ENCODE measurements at regions not wholly inside any gene's neighbourhood (a gene's known extent, or its start where the extent isn't known, plus 50 kb on each side); places are given as distances from the start of the nearest gene placed in this dataset.

DNA sequence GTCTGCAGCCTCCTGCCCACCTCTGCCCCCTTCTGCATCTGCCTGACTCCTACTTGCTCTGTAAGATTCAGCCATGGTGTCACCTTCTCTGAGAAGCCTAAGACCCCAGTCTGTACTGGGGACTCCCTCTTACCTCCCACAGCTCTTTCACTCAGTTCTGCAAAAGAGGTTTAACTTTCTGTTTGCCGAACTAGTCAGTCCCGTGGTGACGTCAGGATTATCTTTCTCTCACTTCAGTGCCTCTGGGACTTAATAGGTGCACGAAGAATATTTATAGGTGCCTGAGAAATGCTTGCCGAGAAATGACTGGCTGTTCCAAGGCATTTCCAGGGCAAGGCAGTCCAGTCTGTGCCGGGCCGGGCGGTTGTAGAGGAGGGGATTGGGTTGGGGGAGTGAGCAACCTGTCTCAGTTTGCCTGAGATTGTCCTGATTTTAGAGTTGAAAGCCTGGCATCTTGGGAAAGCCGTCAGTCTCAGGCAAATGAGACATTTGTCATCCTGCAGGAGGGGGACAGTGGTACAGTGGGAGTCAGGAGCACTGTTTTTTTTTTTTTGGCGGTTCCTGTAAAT, 227.5 kb upstream of the NPVF start:
- H3K4me1 Mint-ChIP-seq (ENCODE audit: low read depth), result no peaks in the 10 kb centered on the region
- no peak for DNase-seq
- H3K9me3 Mint-ChIP-seq, result peaks cover 19% of the 10 kb centered on the region
- no peak overlapping the region for H3K4me3 Mint-ChIP-seq
- no peaks in the 10 kb centered on the region; the same call in 1 of the 2 replicates for H3K36me3 Mint-ChIP-seq (ENCODE audit: low read depth)
- no peaks in the 10 kb centered on the region; the same call in 1 of the 2 replicates for H3K27me3 Mint-ChIP-seq (ENCODE audit: insufficient read depth)
- TF ChIP-seq CTCF (IDR thresholded peaks at IDR 0.05), result no peak
- H3K27ac Mint-ChIP-seq, result no peak overlapping the region

DNA sequence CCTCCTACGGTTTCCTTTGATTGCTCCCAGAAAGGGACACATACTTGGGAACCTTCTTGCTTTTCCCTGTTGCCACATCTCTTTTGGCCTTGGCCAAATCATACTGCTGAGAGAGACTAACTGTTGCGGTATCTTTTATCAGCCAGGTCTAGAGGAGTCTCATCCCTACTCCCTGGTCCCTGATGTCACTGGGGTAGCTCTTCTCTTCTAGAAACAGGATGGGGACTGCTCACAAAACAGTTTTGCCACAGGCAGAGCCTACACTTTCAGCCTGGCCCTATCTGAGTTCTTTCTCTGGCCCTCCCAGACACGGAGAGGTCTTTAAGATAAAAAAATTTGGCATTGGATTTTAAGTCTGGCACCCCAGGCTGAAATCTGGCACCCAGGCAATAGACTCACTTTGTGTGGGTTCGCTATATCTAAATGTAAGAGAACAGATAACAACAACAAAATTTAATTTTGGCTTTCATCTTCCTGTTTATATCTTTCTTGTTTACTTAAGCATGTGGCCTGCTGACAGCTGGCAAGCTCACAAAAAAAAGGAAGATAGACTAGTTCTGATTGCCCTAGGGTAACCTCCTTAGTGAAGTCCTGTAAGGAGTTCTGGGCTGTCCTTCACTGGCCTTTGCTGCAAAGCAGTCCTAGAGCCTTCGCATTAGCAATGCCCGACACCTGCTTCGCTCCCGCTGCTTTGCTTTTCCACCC, 228.3 kb upstream of the NPVF start:
- no peak for TF ChIP-seq CTCF (IDR thresholded peaks at IDR 0.05)
- peaks cover 22% of the 10 kb centered on the region for H3K9me3 Mint-ChIP-seq
- H3K27me3 Mint-ChIP-seq (ENCODE audit: insufficient read depth), result no peaks in the 10 kb centered on the region; the same call in 1 of the 2 replicates
- H3K4me1 Mint-ChIP-seq (ENCODE audit: low read depth), result no peaks in the 10 kb centered on the region
- no peaks in the 10 kb centered on the region; the same call in 1 of the 2 replicates for H3K36me3 Mint-ChIP-seq (ENCODE audit: low read depth)
- H3K4me3 Mint-ChIP-seq, result no peak overlapping the region
- H3K27ac Mint-ChIP-seq, result no peak overlapping the region
- DNase-seq, result no peak

GRCh38 chr7:25459057-25459456, 230.8 kb upstream of the NPVF start:
- TF ChIP-seq CTCF (IDR thresholded peaks at IDR 0.05), result no peak
- H3K9me3 Mint-ChIP-seq, result peaks cover 27% of the 10 kb centered on the region; the same call in 1 of the 2 replicates
- no peak overlapping the region for H3K4me3 Mint-ChIP-seq
- H3K4me1 Mint-ChIP-seq (ENCODE audit: low read depth), result no peaks in the 10 kb centered on the region
- no peak for DNase-seq
- no peak overlapping the region for H3K27ac Mint-ChIP-seq
- H3K27me3 Mint-ChIP-seq (ENCODE audit: insufficient read depth), result no peaks in the 10 kb centered on the region; the same call in 1 of the 2 replicates
- no peaks in the 10 kb centered on the region; the same call in 1 of the 2 replicates for H3K36me3 Mint-ChIP-seq (ENCODE audit: low read depth)

DNA sequence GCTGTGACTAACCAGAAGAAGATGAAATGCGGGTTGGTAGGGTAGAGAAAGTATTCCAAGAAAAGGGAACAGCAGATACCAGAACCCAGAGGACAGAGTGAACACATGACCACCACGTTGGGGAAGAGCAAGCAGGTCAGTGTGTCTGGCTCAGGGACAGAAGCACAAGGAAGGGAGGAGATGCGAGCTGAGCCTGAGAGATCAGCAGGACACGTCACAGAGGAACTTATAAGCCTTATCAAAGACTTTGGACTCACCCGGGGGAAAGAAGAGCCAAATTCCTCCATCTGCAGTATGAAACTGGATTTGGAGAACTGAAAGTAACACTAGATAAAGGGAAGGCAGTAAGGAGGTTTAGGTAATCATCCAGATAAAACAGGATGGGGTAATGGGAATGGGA, 232.1 kb upstream of the NPVF start:
- H3K9me3 Mint-ChIP-seq, result peaks cover 16% of the 10 kb centered on the region
- TF ChIP-seq CTCF (IDR thresholded peaks at IDR 0.05), result no peak
- no peak overlapping the region for H3K27ac Mint-ChIP-seq
- no peaks in the 10 kb centered on the region for H3K27me3 Mint-ChIP-seq (ENCODE audit: insufficient read depth)
- DNase-seq, result no peak
- H3K36me3 Mint-ChIP-seq (ENCODE audit: low read depth), result no peaks in the 10 kb centered on the region; the same call in 1 of the 2 replicates
- H3K4me1 Mint-ChIP-seq (ENCODE audit: low read depth), result no peaks in the 10 kb centered on the region
- H3K4me3 Mint-ChIP-seq, result no peak overlapping the region

DNA sequence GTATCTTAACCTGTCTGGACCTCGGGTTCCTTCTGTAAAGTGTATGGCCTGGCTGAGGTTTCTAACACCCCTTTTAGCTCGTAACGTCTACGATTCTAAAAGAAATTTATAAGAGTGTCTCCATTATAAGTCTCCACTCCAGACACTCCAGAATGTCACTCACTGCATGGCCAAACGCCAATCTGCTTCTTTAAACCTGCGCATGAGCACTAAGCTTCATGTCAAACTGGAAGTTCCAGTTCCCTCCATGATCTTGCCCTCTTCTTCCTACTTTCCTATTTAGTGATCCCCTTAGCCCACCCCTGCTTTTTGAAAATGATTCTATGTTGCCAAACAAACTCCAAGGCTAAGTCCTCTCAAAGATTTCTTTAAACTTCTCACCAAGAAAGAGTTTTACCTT, 241.4 kb upstream of the NPVF start:
- H3K4me1 Mint-ChIP-seq (ENCODE audit: low read depth), result no peaks in the 10 kb centered on the region
- H3K27me3 Mint-ChIP-seq (ENCODE audit: insufficient read depth), result no peaks in the 10 kb centered on the region
- no peak overlapping the region for H3K27ac Mint-ChIP-seq

More for the DNA sequence above, 241.4 kb upstream of the NPVF start:
- H3K36me3 Mint-ChIP-seq (ENCODE audit: low read depth), result no peaks in the 10 kb centered on the region
- no peak for TF ChIP-seq CTCF (IDR thresholded peaks at IDR 0.05)
- DNase-seq, result no peak
- peaks cover 45% of the 10 kb centered on the region for H3K9me3 Mint-ChIP-seq
- H3K4me3 Mint-ChIP-seq, result no peak overlapping the region

Measured in HFFc6 (cell line).